ENCODE measurements at regions not wholly inside any gene's neighbourhood (a gene's known extent, or its start where the extent isn't known, plus 50 kb on each side); places are given as distances from the start of the nearest gene placed in this dataset.

- TF ChIP-seq CTCF (conservative IDR thresholded peaks at IDR 0.05; ENCODE audit: low read depth, low read length) (no peak), EZH2 (IDR thresholded peaks at IDR 0.05; ENCODE audit: borderline replicate concordance, low read depth, low read length, poor library complexity, severe bottlenecking) (no peak)
These were observed 142.4 kb downstream of the APIP start for GRCh38 chr11:34773826-34774225.
